ENCODE measurements at regions not wholly inside any gene's neighbourhood (a gene's known extent, or its start where the extent isn't known, plus 50 kb on each side); places are given as distances from the start of the nearest gene placed in this dataset.

- DNase-seq: no peak
These were observed 323.5 kb downstream of the VPS13C start for GRCh38 chr15:61736790-61737189.

- no peak for DNase-seq
These were observed 329.1 kb downstream of the VPS13C start for GRCh38 chr15:61731099-61731498.

- DNase-seq: no peak
These were observed 330.6 kb downstream of the VPS13C start for GRCh38 chr15:61729646-61730045.

GRCh38 chr15:61726166-61726565 lies 334.1 kb downstream of the VPS13C start:
- no peak for DNase-seq

- DNase-seq: no peak
These were observed 335.0 kb downstream of the VPS13C start for GRCh38 chr15:61725251-61725650.

- no peak for DNase-seq
These were observed 335.9 kb downstream of the VPS13C start for GRCh38 chr15:61724251-61724939.

GRCh38 chr15:61721418-61721817 lies 338.8 kb downstream of the VPS13C start:
- DNase-seq: no peak

GRCh38 chr15:61720197-61720704 lies 340.0 kb downstream of the VPS13C start:
- DNase-seq: no peak

GRCh38 chr15:61715082-61715481 lies 345.2 kb downstream of the VPS13C start:
- no peak for DNase-seq

- no peak for DNase-seq
These were observed 348.0 kb downstream of the VPS13C start for GRCh38 chr15:61712129-61712759.

- no peak for DNase-seq
These were observed 357.8 kb downstream of the VPS13C start for GRCh38 chr15:61702224-61703020.

- no peak for DNase-seq
These were observed 358.8 kb downstream of the VPS13C start for GRCh38 chr15:61701455-61701854.

GRCh38 chr15:61700803-61701202 lies 359.4 kb downstream of the VPS13C start:
- no peak for DNase-seq

GRCh38 chr15:61697796-61698195 lies 362.5 kb downstream of the VPS13C start:
- no peak for DNase-seq

GRCh38 chr15:61689067-61689466 lies 371.2 kb downstream of the VPS13C start:
- no peak for DNase-seq

GRCh38 chr15:61687651-61688050 lies 372.6 kb downstream of the VPS13C start:
- DNase-seq: no peak

- DNase-seq: no peak
These were observed 373.1 kb downstream of the VPS13C start for GRCh38 chr15:61687124-61687523.

- DNase-seq: no peak
These were observed 374.3 kb downstream of the VPS13C start for GRCh38 chr15:61685971-61686370.

- no peak for DNase-seq
These were observed 374.7 kb downstream of the VPS13C start for GRCh38 chr15:61685534-61685933.

GRCh38 chr15:61684749-61685467 lies 375.3 kb downstream of the VPS13C start:
- no peak for DNase-seq

- DNase-seq: no peak
These were observed 377.1 kb downstream of the VPS13C start for GRCh38 chr15:61682891-61683735.

- DNase-seq: no peak
These were observed 378.6 kb downstream of the VPS13C start for GRCh38 chr15:61681676-61682075.

All from stimulated activated CD4-positive, alpha-beta T cell treated with anti-CD3 and anti-CD28 coated beads, Interleukin-4, amount 100 ng/mL, for 4 hours (primary cell).